ENCODE measurements at regions not wholly inside any gene's neighbourhood (a gene's known extent, or its start where the extent isn't known, plus 50 kb on each side); places are given as distances from the start of the nearest gene placed in this dataset.

DNA sequence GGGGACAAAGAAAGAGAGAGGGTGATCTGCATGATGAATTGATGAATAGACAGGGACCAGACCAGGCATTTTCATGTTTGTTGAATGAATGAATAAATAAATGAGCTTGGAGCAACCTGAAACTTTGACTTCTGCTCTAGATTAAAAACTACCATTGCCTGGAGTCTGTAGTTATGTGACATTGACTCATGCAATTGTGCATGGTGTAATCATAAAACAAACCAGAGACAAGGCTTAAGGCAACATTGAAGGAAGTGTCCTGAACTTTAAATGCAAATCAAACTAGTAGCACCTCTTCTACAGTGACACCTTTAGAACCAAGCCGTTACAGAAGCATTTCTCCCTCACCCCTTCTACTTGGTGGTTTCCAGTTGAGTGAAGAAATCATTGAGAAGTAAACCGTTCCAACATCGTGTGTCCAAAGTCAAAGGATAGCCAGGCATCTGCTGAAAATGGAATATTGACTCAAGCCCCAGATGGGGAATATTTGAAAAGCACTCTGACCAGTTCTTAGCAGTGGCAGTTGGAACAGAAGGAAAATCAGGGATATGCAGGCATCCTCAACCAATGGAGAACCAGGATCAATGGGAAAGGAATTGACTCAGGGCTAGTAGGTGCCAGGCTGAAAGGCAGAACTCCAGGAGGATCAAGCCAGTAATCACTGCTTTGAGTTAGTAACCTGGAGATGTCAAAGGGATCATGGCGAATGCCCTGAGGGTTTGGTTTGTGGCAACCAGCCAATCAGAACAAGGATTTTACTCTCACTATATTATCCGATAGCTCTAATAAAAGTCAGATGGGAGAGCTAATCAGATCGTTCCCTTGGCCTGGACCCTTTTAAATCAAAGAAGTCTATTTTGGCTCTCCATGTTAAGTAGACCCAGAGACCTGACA lies 171.2 kb upstream of the TSHZ2 start:
- TF ChIP-seq CTCF (conservative IDR thresholded peaks at IDR 0.05; ENCODE audit: low read depth, low read length) = no peak
- no peak overlapping the region for H3K4me3 ChIP-seq (ENCODE audit: low read length)
- DNase-seq (ENCODE audit: low read depth) = no peak

GRCh38 chr20:52799130-52799529 lies 173.0 kb upstream of the TSHZ2 start:
- TF ChIP-seq CTCF (conservative IDR thresholded peaks at IDR 0.05; ENCODE audit: low read depth, low read length) = no peak
- DNase-seq (ENCODE audit: low read depth) = no peak
- H3K4me3 ChIP-seq (ENCODE audit: low read length) = no peak overlapping the region

GRCh38 chr20:52798124-52798523 lies 174.0 kb upstream of the TSHZ2 start:
- no peak overlapping the region for H3K4me3 ChIP-seq (ENCODE audit: low read length)
- DNase-seq (ENCODE audit: low read depth) = no peak
- TF ChIP-seq CTCF (conservative IDR thresholded peaks at IDR 0.05; ENCODE audit: low read depth, low read length) = no peak

DNA sequence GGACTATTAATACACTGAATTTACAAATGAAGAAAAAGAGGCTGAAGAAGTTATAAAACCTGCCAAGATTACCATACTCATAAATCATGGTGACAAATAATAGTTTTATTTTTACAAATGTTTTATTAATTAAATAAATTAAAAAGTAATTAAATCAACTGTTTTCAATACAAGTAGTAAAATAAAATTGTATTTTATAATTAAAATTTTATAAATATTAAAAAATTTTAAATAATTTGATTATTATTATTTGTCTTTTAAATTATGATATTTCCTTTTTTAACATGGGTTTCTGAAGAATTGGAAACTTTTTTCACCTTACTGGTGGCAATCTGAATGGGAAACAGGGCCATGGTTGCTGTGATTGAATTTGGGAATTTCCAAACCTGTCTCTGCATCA lies 177.3 kb upstream of the TSHZ2 start:
- no peak for DNase-seq (ENCODE audit: low read depth)
- no peak overlapping the region for H3K4me3 ChIP-seq (ENCODE audit: low read length)
- TF ChIP-seq CTCF (conservative IDR thresholded peaks at IDR 0.05; ENCODE audit: low read depth, low read length) = no peak

GRCh38 chr20:52793339-52793963 lies 178.7 kb upstream of the TSHZ2 start:
- no peak for DNase-seq (ENCODE audit: low read depth)
- TF ChIP-seq CTCF (conservative IDR thresholded peaks at IDR 0.05; ENCODE audit: low read depth, low read length) = no peak
- no peak overlapping the region for H3K4me3 ChIP-seq (ENCODE audit: low read length)

DNA sequence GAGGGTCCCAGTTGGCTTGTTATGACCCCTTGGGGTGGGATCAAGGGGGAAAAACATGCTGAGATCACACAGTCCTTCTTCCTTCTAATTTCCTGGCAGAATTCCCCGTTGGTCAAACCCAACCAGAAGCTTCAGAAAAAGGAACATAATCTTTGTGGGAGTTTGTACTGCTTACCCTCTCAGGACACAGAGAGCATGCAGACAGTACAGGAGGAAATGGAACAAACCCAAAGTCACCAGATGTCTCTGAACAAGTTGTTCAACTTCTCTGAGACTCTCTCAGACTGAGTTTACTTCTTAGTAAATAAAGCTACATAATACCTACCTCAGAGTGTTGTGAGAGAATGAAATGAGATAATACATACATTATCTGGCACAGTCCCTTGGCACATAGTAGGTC lies 181.1 kb upstream of the TSHZ2 start:
- DNase-seq (ENCODE audit: low read depth) = no peak
- no peak for TF ChIP-seq CTCF (conservative IDR thresholded peaks at IDR 0.05; ENCODE audit: low read depth, low read length)
- H3K4me3 ChIP-seq (ENCODE audit: low read length) = no peak overlapping the region

DNA sequence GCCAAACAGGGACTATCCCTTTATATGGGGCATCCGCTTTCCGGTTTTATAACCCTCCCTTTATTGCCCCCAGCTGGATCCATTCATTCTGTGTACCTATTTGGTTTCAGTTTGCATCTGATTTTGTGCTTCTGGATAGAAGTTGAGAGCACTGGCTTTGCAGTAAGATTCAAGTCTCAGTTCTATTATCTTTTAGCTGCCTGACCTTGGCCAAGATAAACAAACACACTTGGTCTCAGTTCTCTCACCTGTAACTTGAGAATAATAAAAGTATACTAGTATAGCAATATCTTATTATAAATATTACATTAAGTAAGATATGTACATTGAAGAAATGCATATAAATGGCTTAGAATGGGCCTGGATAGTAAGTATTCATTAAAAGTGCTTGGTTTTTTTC lies 182.4 kb upstream of the TSHZ2 start:
- TF ChIP-seq CTCF (conservative IDR thresholded peaks at IDR 0.05; ENCODE audit: low read depth, low read length) = no peak
- DNase-seq (ENCODE audit: low read depth) = no peak
- H3K4me3 ChIP-seq (ENCODE audit: low read length) = no peak overlapping the region
